Left renal pelvis (tissue), 4 donors: ENCODE measurements at regions not wholly inside any gene's neighbourhood (a gene's known extent, or its start where the extent isn't known, plus 50 kb on each side); places are given as distances from the start of the nearest gene placed in this dataset.

Experiments used
- DNase-seq, 4 donors: peaks; one replicate each; pipeline ENCODE4 v3.0.0-alpha.2; 2013; ENCODE audit warnings: low read depth in 4 of 4, low spot score in 3 of 4

GRCh38 chr13:80239116-80239515 lies 101.8 kb downstream of the SPRY2 start:
- DNase-seq, result no peak

GRCh38 chr13:80237646-80238045 lies 103.3 kb downstream of the SPRY2 start:
- no peak for DNase-seq

DNA sequence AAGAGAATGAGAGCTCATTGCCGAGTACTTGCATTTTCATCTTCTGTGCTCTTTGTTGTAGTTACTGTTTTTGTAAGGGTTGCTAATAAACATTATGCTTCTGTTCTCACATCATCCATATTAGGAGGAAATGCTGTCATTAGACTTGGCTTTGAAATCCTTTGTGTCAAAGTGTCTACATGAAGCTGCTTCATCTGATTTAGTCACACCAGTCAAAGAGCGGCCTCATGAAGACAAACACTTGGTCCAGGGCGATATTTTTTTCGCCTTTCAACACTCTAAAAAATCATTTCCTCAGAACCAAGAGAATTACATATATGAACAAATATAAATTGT lies 105.0 kb downstream of the SPRY2 start:
- no peak for DNase-seq

- DNase-seq, result no peak
Observed at GRCh38 chr13:80235166-80235966, 105.6 kb downstream of the SPRY2 start.

DNA sequence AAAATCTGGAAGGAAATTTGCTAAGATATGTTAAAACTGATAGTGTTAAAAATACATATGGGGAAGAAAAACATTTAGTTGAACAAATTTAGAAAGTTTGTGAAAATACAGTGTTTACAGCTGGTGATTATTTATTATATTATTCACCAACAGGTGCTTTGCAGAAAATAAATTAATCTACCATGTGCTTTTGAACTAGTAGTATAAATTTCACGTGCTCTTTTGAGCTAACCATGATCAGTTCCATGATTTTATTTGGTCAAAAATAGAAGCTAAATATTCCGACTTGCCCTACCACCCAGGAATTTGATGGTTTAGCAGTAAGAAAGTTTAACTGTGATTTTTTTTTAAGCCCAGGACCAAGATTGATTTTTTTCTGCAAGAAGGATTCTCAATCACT lies 113.3 kb downstream of the SPRY2 start:
- no peak for DNase-seq

GRCh38 chr13:80226645-80227044 lies 114.3 kb downstream of the SPRY2 start:
- DNase-seq, result no peak

DNA sequence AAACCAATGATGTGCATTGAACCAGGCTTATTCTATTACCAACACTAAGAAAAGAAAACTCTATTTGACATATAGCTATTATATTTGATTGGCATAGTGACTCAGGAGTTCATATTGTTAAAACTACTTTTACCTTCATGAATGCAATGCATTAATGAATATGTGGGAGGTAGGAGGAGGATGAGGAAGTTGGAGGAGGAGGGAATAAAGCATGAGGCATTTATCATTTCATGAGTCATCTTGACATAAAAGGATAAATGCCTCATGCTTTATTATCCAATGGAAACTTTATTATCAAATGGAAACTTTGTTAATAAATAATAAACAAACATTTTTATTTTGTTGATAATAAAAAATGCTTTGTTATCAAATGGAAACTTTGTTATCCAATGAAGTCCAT lies 116.5 kb downstream of the SPRY2 start:
- DNase-seq, result no peak

DNA sequence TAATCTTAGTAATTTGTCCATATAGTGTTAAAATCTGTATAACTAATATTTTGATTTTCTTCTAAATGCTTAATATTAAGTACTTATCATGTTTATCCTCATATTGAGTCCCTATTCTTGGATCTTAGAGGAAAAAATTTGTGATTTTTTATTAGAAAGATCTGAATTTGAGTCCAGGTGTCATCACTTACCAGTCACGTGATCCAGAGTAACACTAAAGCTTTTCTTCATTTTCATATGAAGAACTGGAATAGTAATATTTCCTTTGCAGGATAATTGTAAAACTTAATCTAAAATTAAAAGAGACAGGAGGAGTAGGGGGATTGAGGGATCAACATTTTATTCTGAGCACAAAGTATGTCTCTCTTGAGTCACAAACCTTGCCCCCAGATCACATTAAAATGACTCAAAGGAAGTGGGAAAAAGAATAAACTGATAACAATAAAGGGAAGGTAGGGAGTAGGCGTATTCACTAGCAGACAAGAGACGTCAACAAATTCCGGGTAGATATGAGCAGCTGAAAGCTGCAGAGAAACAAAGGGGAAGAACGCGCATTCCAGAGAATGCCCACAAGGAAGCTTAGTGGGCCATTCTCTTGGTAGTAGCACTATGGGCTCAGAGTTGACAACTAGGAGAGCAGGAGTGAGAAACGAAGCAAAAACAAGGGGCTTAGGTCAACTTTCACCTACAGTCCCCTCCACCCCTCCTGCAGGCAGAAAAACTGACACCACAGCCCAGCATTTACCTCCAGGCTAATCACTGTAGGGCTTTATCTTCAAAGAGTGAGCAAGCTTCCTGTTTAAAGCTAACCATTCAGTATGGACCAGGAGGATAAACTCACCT lies 123.1 kb downstream of the SPRY2 start:
- DNase-seq, result no peak

DNA sequence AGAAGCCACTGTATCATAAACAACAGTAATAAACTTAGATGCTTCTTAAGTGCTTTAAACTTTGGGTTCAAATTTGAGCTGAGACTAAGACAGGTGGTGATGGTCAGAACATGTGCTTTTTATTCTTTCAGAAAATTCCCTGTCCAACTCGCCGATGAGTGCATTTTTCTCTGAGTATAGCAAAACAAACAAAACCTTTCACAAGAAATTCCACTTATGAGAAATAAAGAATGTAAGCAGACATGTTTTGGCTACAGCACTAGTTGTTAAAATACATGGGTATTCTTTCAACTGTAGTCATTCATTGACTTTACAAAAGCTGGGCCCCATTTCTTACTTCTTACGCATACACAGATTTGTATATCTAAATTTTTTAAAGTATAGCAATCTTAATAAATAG lies 125.6 kb downstream of the SPRY2 start:
- no peak for DNase-seq

- DNase-seq, result no peak
Observed at GRCh38 chr13:80214521-80214991, 126.4 kb downstream of the SPRY2 start.

- no peak for DNase-seq
Observed at GRCh38 chr13:80214050-80214449, 126.9 kb downstream of the SPRY2 start.

GRCh38 chr13:80213201-80213600 lies 127.7 kb downstream of the SPRY2 start:
- no peak for DNase-seq

GRCh38 chr13:80211566-80211965 lies 129.4 kb downstream of the SPRY2 start:
- no peak for DNase-seq

DNA sequence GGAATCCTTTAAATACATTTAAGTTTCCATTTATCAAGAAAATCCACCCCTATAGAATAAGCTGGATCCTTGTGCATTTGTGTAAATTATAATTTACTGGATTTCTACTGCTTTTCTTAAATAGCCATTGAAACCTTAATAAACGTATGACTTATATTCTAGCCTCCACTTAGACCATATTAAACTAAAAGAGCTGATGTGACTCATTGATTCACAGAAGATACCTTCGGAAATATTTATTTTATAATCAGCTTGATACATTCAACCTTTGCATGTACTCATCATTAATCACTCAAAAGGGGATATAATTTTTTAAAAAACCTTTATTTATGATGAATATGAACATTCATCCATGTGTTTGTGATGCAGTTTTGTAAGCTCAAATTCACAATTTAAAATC lies 136.3 kb downstream of the SPRY2 start:
- no peak for DNase-seq

- DNase-seq, result no peak
Observed at GRCh38 chr13:80203496-80203895, 137.4 kb downstream of the SPRY2 start.

DNA sequence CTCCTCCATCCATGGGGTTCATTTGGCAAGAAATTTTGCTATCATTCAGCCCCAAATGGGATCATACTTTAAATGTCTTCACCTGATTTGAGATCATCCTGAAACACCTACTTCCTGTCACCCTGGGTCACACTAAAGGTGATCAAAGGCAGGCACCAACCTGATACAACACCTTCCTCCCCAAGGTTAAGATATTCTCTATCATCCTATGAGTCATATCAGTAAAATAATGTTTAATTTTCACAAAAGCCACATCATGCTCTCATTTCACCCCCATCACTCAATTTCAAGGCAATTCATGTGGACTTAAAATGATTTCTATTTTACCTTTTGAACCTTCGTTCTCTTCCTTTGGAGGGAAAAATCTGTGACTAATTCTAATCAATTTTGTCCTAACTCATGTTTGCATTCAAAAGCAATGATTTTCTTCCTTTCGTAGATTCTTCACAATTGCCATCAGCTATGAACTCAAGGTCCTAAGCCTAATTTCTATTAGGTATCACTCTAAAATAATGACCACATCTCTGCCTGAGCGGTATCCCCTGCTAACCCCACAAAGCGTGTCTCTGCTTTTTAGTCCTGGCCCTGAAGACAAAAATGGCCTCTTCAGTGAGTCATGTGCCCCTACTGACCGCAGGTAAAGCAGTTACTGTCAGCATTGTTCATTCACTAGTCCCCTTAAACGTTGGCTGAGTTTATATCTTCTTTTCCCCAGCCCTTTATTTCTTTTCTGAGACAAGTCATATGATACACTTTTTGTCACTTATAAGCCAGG lies 139.0 kb downstream of the SPRY2 start:
- DNase-seq, result no peak

GRCh38 chr13:80199585-80200292 lies 141.2 kb downstream of the SPRY2 start:
- no peak for DNase-seq

DNA sequence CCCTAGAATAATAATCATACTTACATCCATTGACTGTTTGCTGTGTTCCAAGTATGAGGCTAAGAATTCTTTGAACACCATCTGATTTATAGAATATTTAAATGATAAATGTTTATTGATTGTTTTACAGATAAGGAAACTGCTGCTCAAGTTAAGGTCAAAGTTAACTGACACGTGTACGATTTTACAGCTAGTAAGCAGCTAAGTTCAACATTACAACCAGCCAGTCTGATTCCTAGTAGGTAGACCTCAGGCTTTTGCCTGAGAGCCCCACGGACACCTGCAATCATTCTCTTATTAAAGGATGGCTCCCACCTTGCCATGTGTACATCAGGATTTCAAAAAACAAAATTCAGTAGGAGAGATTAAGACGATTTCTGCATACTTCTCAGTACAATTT lies 141.9 kb downstream of the SPRY2 start:
- DNase-seq, result no peak

DNA sequence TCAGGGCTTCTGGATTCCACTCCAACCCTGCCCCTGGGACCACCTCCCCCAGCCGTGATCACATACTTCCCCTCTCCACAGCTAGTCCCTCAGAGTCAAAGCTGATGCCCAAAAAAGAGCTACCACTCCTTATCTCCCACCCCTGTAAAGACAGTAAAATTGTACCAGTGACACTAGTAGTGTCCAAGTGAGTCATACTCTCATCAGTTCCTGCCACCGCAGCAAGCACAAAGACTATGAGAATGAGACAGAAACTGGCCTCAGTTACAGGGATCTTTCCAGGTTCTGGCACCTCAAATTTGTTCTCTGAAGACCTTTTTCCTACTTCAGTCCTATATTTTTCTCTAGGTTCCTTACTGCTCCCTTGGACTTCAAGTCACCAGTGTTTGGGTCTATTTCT lies 144.2 kb downstream of the SPRY2 start:
- DNase-seq, result no peak

DNA sequence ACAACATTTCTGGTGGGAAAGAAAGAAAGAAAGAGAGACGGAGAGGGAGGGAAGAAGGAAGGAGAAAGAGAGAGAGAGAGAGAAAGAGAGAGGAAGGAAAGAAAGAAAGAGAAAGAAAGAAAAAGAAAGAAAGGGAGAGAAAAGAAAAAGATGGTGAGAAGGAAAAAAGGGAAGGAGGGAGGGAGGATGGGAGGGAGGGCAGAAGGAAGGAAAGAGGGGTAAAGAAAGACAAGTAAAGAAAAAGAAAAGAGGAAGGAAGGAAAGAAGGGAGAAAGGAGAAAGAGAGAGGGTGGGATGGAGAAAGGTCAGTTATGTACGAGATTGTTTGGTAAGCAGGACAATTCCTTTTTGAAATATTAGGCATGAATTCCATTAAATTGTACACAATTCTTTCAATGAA lies 145.3 kb downstream of the SPRY2 start:
- no peak for DNase-seq
